GM12873 (cell line): ENCODE measurements at regions not wholly inside any gene's neighbourhood (a gene's known extent, or its start where the extent isn't known, plus 50 kb on each side); places are given as distances from the start of the nearest gene placed in this dataset.
A peak's percentile ranks its signal among the peaks of the same experiment; 100 is the strongest.

ENCODE experiments used
- CTCF ChIP-seq: IDR thresholded peaks from 2 replicates; pipeline ENCODE4 v1.5.1; 2012; ENCODE audit warnings: low read depth, mild to moderate bottlenecking, moderate library complexity, low read length, control low read depth; ENCODE audit not compliant: insufficient read depth; ENCODE audit errors: missing control alignments

GRCh38 chr6:150720774-150721233 is 121.1 kb downstream of the PLEKHG1 start:
- peak; percentile 9 for TF ChIP-seq CTCF

GRCh38 chr6:150721418-150722266 is 122.0 kb downstream of the PLEKHG1 start:
- TF ChIP-seq CTCF, result no peak

- no peak for TF ChIP-seq CTCF
These were observed 123.1 kb downstream of the PLEKHG1 start for GRCh38 chr6:150722614-150723344.

GRCh38 chr6:150723345-150723658 is 123.6 kb downstream of the PLEKHG1 start:
- TF ChIP-seq CTCF, result no peak

GRCh38 chr6:150723857-150724256 is 124.2 kb downstream of the PLEKHG1 start:
- TF ChIP-seq CTCF, result no peak

GRCh38 chr6:150725795-150726194 is 126.1 kb downstream of the PLEKHG1 start:
- TF ChIP-seq CTCF, result no peak

GRCh38 chr6:150729188-150729748 is 129.6 kb downstream of the PLEKHG1 start:
- TF ChIP-seq CTCF, result no peak
